H9 (cell line): ENCODE measurements at regions not wholly inside any gene's neighbourhood (a gene's known extent, or its start where the extent isn't known, plus 50 kb on each side); places are given as distances from the start of the nearest gene placed in this dataset.

ENCODE experiments used
- DNase-seq: peaks from one replicate; pipeline ENCODE4 v3.0.0-alpha.2; 2017
- H2AFZ ChIP-seq: one replicate; pipeline ENCODE4 v1.6.1; 2013; ENCODE audit warnings: mild to moderate bottlenecking, low read length, control low read depth, moderate library complexity
- H2AK5ac ChIP-seq: 2 replicates; pipeline ENCODE4 v1.6.1; 2013; ENCODE audit warnings: low read length, control low read depth, mixed read lengths; ENCODE audit not compliant: insufficient read length
- H2BK120ac ChIP-seq: one replicate; pipeline ENCODE4 v1.6.1; 2013; ENCODE audit warnings: low read depth, mild to moderate bottlenecking, low read length, control low read depth, inconsistent platforms; ENCODE audit not compliant: poor library complexity, severe bottlenecking
- H2BK12ac ChIP-seq: 2 replicates; pipeline ENCODE4 v1.6.1; 2013; ENCODE audit warnings: low read length, control low read depth, mixed read lengths, low read depth; ENCODE audit not compliant: insufficient read length
- H2BK15ac ChIP-seq: 2 replicates; pipeline ENCODE4 v1.6.1; 2013; ENCODE audit warnings: low read depth, low read length, control low read depth
- H2BK20ac ChIP-seq: one replicate; pipeline ENCODE4 v1.6.1; 2013; ENCODE audit warnings: low read depth, mild to moderate bottlenecking, low read length, control low read depth, inconsistent platforms; ENCODE audit not compliant: poor library complexity, severe bottlenecking
- H2BK5ac ChIP-seq: 2 replicates; pipeline ENCODE4 v1.6.1; 2013; ENCODE audit warnings: low read length, control low read depth, mixed read lengths; ENCODE audit not compliant: insufficient read length
- H3K14ac ChIP-seq: 2 replicates; pipeline ENCODE4 v1.6.1; 2013; ENCODE audit warnings: low read length, control low read depth; ENCODE audit not compliant: insufficient read depth
- H3K18ac ChIP-seq: 2 replicates; pipeline ENCODE4 v1.6.1; 2013; ENCODE audit warnings: low read depth, mild to moderate bottlenecking, mixed read lengths, low read length, control low read depth; ENCODE audit not compliant: insufficient read length
- H3K23ac ChIP-seq: 2 replicates; pipeline ENCODE4 v1.6.1; 2013; ENCODE audit warnings: low read length, control low read depth, mixed read lengths, low read depth; ENCODE audit not compliant: insufficient read length
- H3K23me2 ChIP-seq: 2 replicates; pipeline ENCODE4 v1.6.1; 2013; ENCODE audit warnings: low read depth, mild to moderate bottlenecking, mixed read lengths, low read length, control low read depth; ENCODE audit not compliant: insufficient read length, poor library complexity, severe bottlenecking
- H3K27ac ChIP-seq: 2 replicates; pipeline ENCODE4 v1.5.1; 2013; ENCODE audit warnings: low read length, control low read depth, mixed read lengths, low read depth; ENCODE audit not compliant: insufficient read length
- H3K27me3 ChIP-seq: 2 replicates; pipeline ENCODE4 v1.6.1; 2013; ENCODE audit warnings: low read length, control low read depth, inconsistent platforms; ENCODE audit not compliant: insufficient read depth
- H3K4ac ChIP-seq: 2 replicates; pipeline ENCODE4 v1.6.1; 2013; ENCODE audit warnings: low read depth, mild to moderate bottlenecking, control low read depth, inconsistent platforms, low read length, moderate library complexity
- H3K4me1 ChIP-seq: 2 replicates; pipeline ENCODE4 v1.6.1; 2013; ENCODE audit warnings: low read length, control low read depth, inconsistent platforms; ENCODE audit not compliant: insufficient read depth
- H3K4me2 ChIP-seq: 2 replicates; pipeline ENCODE4 v1.6.1; 2013; ENCODE audit warnings: low read length, control low read depth, mixed read lengths; ENCODE audit not compliant: insufficient read length, insufficient read depth
- H3K56ac ChIP-seq: 2 replicates; pipeline ENCODE4 v1.6.1; 2013; ENCODE audit warnings: low read depth, mild to moderate bottlenecking, mixed read lengths, low read length, control low read depth; ENCODE audit not compliant: insufficient read length
- H3K79me1 ChIP-seq: 2 replicates; pipeline ENCODE4 v1.6.1; 2013; ENCODE audit warnings: low read depth, mild to moderate bottlenecking, moderate library complexity, low read length, control low read depth, inconsistent platforms; ENCODE audit not compliant: insufficient read depth, poor library complexity, severe bottlenecking
- H3K79me2 ChIP-seq: 2 replicates; pipeline ENCODE4 v1.6.1; 2013; ENCODE audit warnings: low read length, control low read depth, inconsistent platforms; ENCODE audit not compliant: insufficient read depth
- H3K9ac ChIP-seq: 2 replicates; pipeline ENCODE4 v1.6.1; 2013; ENCODE audit warnings: low read length, control low read depth, mixed read lengths; ENCODE audit not compliant: insufficient read length; ENCODE audit errors: extremely low read depth
- H3K9me3 ChIP-seq: one replicate; pipeline ENCODE4 v1.6.1; 2013; ENCODE audit warnings: low read depth, low read length, inconsistent platforms; ENCODE audit not compliant: control insufficient read depth
- H3T11ph ChIP-seq: one replicate; pipeline ENCODE4 v1.6.1; 2013; ENCODE audit warnings: mild to moderate bottlenecking, low read length, control low read depth, inconsistent platforms
- H4K20me1 ChIP-seq: one replicate; pipeline ENCODE4 v1.6.1; 2013; ENCODE audit not compliant: control insufficient read depth, insufficient read length, insufficient read depth
- H4K5ac ChIP-seq: 2 replicates; pipeline ENCODE4 v1.6.1; 2013; ENCODE audit warnings: low read depth, mild to moderate bottlenecking, mixed read lengths, low read length, control low read depth; ENCODE audit not compliant: insufficient read length
- H4K8ac ChIP-seq: replicated peaks from 2 replicates; pipeline ENCODE4 v1.6.1; 2013; ENCODE audit warnings: low read length, control low read depth, mixed read lengths, low read depth; ENCODE audit not compliant: insufficient read length
- H4K91ac ChIP-seq: 2 replicates; pipeline ENCODE4 v1.6.1; 2013; ENCODE audit warnings: low read depth, mild to moderate bottlenecking, moderate library complexity, mixed read lengths, low read length, control low read depth; ENCODE audit not compliant: insufficient read length
- H3K27ac Mint-ChIP-seq, 3 experiments: 2 replicates in 2 of 3; 3 replicates in 1 of 3; pipeline ENCODE4 v1.8.0; 2020 to 2021; ENCODE audit warnings: mixed read lengths in 3 of 3, mild to moderate bottlenecking in 1 of 3, moderate library complexity in 1 of 3
- H3K27me3 Mint-ChIP-seq: 2 replicates; pipeline ENCODE4 v1.8.0; 2021; ENCODE audit warnings: low read depth, mild to moderate bottlenecking, moderate library complexity, mixed read lengths
- H3K36me3 Mint-ChIP-seq, 3 experiments: 2 replicates in 2 of 3; 3 replicates in 1 of 3; pipeline ENCODE4 v1.8.0; 2020 to 2021; ENCODE audit warnings: low read depth in 3 of 3, mixed read lengths in 3 of 3; ENCODE audit not compliant: insufficient read depth in 1 of 3
- H3K4me1 Mint-ChIP-seq, 2 experiments: 2 replicates each; pipeline ENCODE4 v1.8.0; 2020; ENCODE audit warnings: mixed read lengths in 2 of 2
- H3K4me3 Mint-ChIP-seq, 2 experiments: 2 replicates in 1 of 2; 3 replicates in 1 of 2; pipeline ENCODE4 v1.8.0; 2020 to 2021; ENCODE audit warnings: mild to moderate bottlenecking in 2 of 2, mixed read lengths in 2 of 2, moderate library complexity in 1 of 2
- H3K9me3 Mint-ChIP-seq, 2 experiments: 2 replicates in 1 of 2; 3 replicates in 1 of 2; pipeline ENCODE4 v1.8.0; 2020; ENCODE audit warnings: mild to moderate bottlenecking in 2 of 2, mixed read lengths in 2 of 2, moderate library complexity in 1 of 2
- CTCF ChIP-seq: fragments of 200-600 bp; sonication (generic); conservative IDR thresholded peaks from 3 replicates; pipeline ENCODE4 v1.8.0; 2021; ENCODE audit warnings: antibody characterized with exemption, mild to moderate bottlenecking
- WGBS: extraction: QIAGEN DNeasy Blood & Tissue Kit; methylation state at CpG from one replicate; pipeline ENCODE4 v1.1.7; 2013; ENCODE audit warnings: missing lambda C conversion rate, low lambda C conversion rate, mixed read lengths; ENCODE audit not compliant: insufficient read length; ENCODE audit errors: extremely low coverage; 5-methylcytosine and 5-hydroxymethylcytosine counted together

GRCh38 chr5:45081082-45081481 is 272.3 kb downstream of the MRPS30 start:
- Histone ChIP-seq H4K91ac (no peak overlapping the region), H3K79me2 (no peaks in the 10 kb centered on the region), H4K20me1 (no peaks in the 10 kb centered on the region), H3K79me1 (no peaks in the 10 kb centered on the region), H3K4me1 (peaks cover 3% of the 10 kb centered on the region; the same call in 1 of the 2 replicates), H2BK12ac (no peak overlapping the region), H3K18ac (no peak overlapping the region), H2BK120ac (no peak overlapping the region), H3K4me2 (no peak overlapping the region), H2BK5ac (no peak overlapping the region), H3T11ph (no peak overlapping the region), H2BK20ac (no peak overlapping the region), H3K56ac (no peak overlapping the region), H3K23ac (no peak overlapping the region), H4K8ac (no peak overlapping the region), H3K14ac (no peak overlapping the region), H3K23me2 (no peaks in the 10 kb centered on the region), H3K9ac (no peak overlapping the region), H3K9me3 (no peaks in the 10 kb centered on the region), H2AFZ (no peak overlapping the region), H4K5ac (no peak overlapping the region), H3K27me3 (no peaks in the 10 kb centered on the region), H2AK5ac (no peak overlapping the region), H3K4ac (no peak overlapping the region), H3K27ac (no peak overlapping the region), H2BK15ac (no peak overlapping the region)
- no peak for TF ChIP-seq CTCF
- WGBS = no CpG with 5 or more reads among the region's 2 CpGs
- H3K36me3 Mint-ChIP-seq = no peaks in the 10 kb centered on the region; a peak in 2 of 7 replicates
- no peak overlapping the region for H3K27ac Mint-ChIP-seq
- H3K27me3 Mint-ChIP-seq = no peaks in the 10 kb centered on the region
- DNase-seq = no peak
- H3K4me3 Mint-ChIP-seq = no peak overlapping the region
- H3K9me3 Mint-ChIP-seq = no peaks in the 10 kb centered on the region
- H3K4me1 Mint-ChIP-seq = peaks cover 0 to 2% of the 10 kb centered on the region in 2 experiments; a peak in 2 of 4 replicates
